MM.1S (cell line): ENCODE measurements at regions not wholly inside any gene's neighbourhood (a gene's known extent, or its start where the extent isn't known, plus 50 kb on each side); places are given as distances from the start of the nearest gene placed in this dataset.

Experiments used
- DNase-seq: peaks from one replicate; pipeline ENCODE4 v3.0.0-alpha.2; 2015
- H2AFZ ChIP-seq: fragments of 300-600 bp; sonication (generic); 2 replicates; pipeline ENCODE4 v1.6.0; 2016; ENCODE audit warnings: antibody characterized with exemption, low read length
- H3F3A ChIP-seq: fragments of 300-600 bp; sonication (generic); 2 replicates; pipeline ENCODE4 v1.6.1; 2016; ENCODE audit warnings: mild to moderate bottlenecking, antibody characterized with exemption, low read length, moderate library complexity, mixed read lengths; ENCODE audit not compliant: insufficient read depth
- H3K27ac ChIP-seq: fragments of 300-600 bp; sonication (generic); 2 replicates; pipeline ENCODE4 v1.5.1; 2016; ENCODE audit warnings: mild to moderate bottlenecking, low read length
- H3K27me3 ChIP-seq: fragments of 300-600 bp; sonication (generic); replicated peaks from 2 replicates; pipeline ENCODE4 v1.6.0; 2016; ENCODE audit warnings: low read length; ENCODE audit not compliant: insufficient read depth
- H3K36me3 ChIP-seq: fragments of 300-600 bp; sonication (generic); replicated peaks from 2 replicates; pipeline ENCODE4 v1.6.1; 2016; ENCODE audit warnings: mild to moderate bottlenecking, low read length, mixed read lengths; ENCODE audit not compliant: insufficient read depth
- H3K4me1 ChIP-seq: fragments of 300-600 bp; sonication (generic); 2 replicates; pipeline ENCODE4 v1.6.1; 2016; ENCODE audit warnings: low read length, mixed read lengths
- H3K4me2 ChIP-seq: fragments of 300-600 bp; sonication (generic); 2 replicates; pipeline ENCODE4 v1.6.0; 2016; ENCODE audit warnings: low read depth, low read length
- H3K4me3 ChIP-seq: fragments of 300-600 bp; sonication (generic); 2 replicates; pipeline ENCODE4 v1.5.1; 2016; ENCODE audit warnings: low read length, mixed read lengths
- H3K79me2 ChIP-seq: fragments of 300-600 bp; sonication (generic); 2 replicates; pipeline ENCODE4 v1.6.1; 2016; ENCODE audit warnings: mixed run types, low read length, mixed read lengths
- H3K9ac ChIP-seq: fragments of 300-600 bp; sonication (generic); 2 replicates; pipeline ENCODE4 v1.6.1; 2016; ENCODE audit warnings: low read length, mixed read lengths
- H3K9me2 ChIP-seq: fragments of 300-600 bp; sonication (generic); replicated peaks from 2 replicates; pipeline ENCODE4 v1.6.1; 2016; ENCODE audit warnings: mild to moderate bottlenecking, low read length, mixed read lengths; ENCODE audit not compliant: insufficient read depth
- H3K9me3 ChIP-seq: fragments of 300-600 bp; sonication (generic); replicated peaks from 2 replicates; pipeline ENCODE4 v1.6.1; 2016; ENCODE audit warnings: mild to moderate bottlenecking, low read length, mixed read lengths; ENCODE audit not compliant: insufficient read depth
- H4K20me1 ChIP-seq: fragments of 300-600 bp; sonication (generic); 2 replicates; pipeline ENCODE4 v1.6.1; 2016; ENCODE audit warnings: mild to moderate bottlenecking, low read length, moderate library complexity, mixed read lengths; ENCODE audit not compliant: insufficient read depth
- EZH2 ChIP-seq: fragments of 300-600 bp; sonication (generic); optimal IDR thresholded peaks from 2 replicates; pipeline ENCODE3; 2017; ENCODE audit warnings: low read depth, mild to moderate bottlenecking, antibody characterized with exemption, low read length, mixed read lengths
- EZH2phosphoT487 ChIP-seq: fragments of 300-600 bp; sonication (generic); IDR thresholded peaks from 2 replicates; pipeline ENCODE4 v1.6.1; 2018; ENCODE audit warnings: antibody characterized with exemption, low read length
- TF ChIP-seq, protein P1 (sequence below): fragments of 300-600 bp; sonication (generic); IDR thresholded peaks from 2 replicates; pipeline ENCODE4 v1.5.1; 2016; ENCODE audit warnings: antibody characterized with exemption, low read length, mixed read lengths

DNA sequence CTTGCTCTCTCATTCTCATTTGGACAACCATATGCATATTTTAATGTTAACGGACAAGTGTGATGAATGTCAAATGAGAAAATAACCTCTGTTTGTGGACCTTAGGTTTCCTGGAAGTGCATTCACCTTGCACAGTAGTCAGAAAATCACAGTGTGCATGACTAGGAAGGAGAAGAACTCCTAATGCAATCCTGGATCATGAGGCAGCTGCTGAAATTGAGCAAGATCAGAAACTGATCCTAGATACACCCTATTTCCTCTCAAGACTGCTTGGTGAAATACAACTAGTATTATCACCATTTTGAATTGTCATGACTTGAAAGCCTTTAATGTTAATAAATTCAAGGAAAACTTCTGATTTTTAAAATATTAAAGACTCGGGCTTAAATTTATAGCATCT lies 1148.9 kb downstream of the STIM2 start:
- H4K20me1 ChIP-seq, result no peaks in the 10 kb centered on the region
- H3K9me3 ChIP-seq, result no peaks in the 10 kb centered on the region
- TF ChIP-seq, protein P1, sequence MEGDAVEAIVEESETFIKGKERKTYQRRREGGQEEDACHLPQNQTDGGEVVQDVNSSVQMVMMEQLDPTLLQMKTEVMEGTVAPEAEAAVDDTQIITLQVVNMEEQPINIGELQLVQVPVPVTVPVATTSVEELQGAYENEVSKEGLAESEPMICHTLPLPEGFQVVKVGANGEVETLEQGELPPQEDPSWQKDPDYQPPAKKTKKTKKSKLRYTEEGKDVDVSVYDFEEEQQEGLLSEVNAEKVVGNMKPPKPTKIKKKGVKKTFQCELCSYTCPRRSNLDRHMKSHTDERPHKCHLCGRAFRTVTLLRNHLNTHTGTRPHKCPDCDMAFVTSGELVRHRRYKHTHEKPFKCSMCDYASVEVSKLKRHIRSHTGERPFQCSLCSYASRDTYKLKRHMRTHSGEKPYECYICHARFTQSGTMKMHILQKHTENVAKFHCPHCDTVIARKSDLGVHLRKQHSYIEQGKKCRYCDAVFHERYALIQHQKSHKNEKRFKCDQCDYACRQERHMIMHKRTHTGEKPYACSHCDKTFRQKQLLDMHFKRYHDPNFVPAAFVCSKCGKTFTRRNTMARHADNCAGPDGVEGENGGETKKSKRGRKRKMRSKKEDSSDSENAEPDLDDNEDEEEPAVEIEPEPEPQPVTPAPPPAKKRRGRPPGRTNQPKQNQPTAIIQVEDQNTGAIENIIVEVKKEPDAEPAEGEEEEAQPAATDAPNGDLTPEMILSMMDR, result no peak
- TF ChIP-seq EZH2, result no peak
- TF ChIP-seq EZH2phosphoT487, result no peak
- no peaks in the 10 kb centered on the region for H3K27me3 ChIP-seq
- no peaks in the 10 kb centered on the region for H3K4me1 ChIP-seq
- H3K4me3 ChIP-seq, result no peak overlapping the region
- H3K27ac ChIP-seq, result no peak overlapping the region
- no peaks in the 10 kb centered on the region for H3K36me3 ChIP-seq
- H3K9ac ChIP-seq, result no peak overlapping the region
- H3K79me2 ChIP-seq, result no peaks in the 10 kb centered on the region
- H3K4me2 ChIP-seq, result no peak overlapping the region
- H3F3A ChIP-seq, result no peaks in the 10 kb centered on the region
- H2AFZ ChIP-seq, result no peak overlapping the region
- DNase-seq, result no peak
- no peaks in the 10 kb centered on the region for H3K9me2 ChIP-seq

- no peak for DNase-seq
- no peaks in the 10 kb centered on the region for H3K9me3 ChIP-seq
These were observed 1150.1 kb downstream of the STIM2 start for GRCh38 chr4:28010577-28011240.

GRCh38 chr4:28014469-28014868 lies 1153.8 kb downstream of the STIM2 start:
- no peak overlapping the region for H2AFZ ChIP-seq
- no peaks in the 10 kb centered on the region for H4K20me1 ChIP-seq
- no peak overlapping the region for H3K4me2 ChIP-seq
- no peaks in the 10 kb centered on the region for H3F3A ChIP-seq
- no peaks in the 10 kb centered on the region for H3K36me3 ChIP-seq
- H3K4me3 ChIP-seq, result no peak overlapping the region
- no peaks in the 10 kb centered on the region for H3K79me2 ChIP-seq
- no peak for DNase-seq
- H3K9me3 ChIP-seq, result no peaks in the 10 kb centered on the region
- no peaks in the 10 kb centered on the region for H3K27me3 ChIP-seq
- H3K9ac ChIP-seq, result no peak overlapping the region
- no peaks in the 10 kb centered on the region for H3K9me2 ChIP-seq
- TF ChIP-seq EZH2, result no peak
- TF ChIP-seq, protein P1, result no peak
- TF ChIP-seq EZH2phosphoT487, result no peak
- no peaks in the 10 kb centered on the region for H3K4me1 ChIP-seq
- H3K27ac ChIP-seq, result no peak overlapping the region

More at GRCh38 chr4:28010577-28011240, 1150.1 kb downstream of the STIM2 start:
- Histone ChIP-seq H3K27ac (no peak overlapping the region), H3K4me3 (no peak overlapping the region), H4K20me1 (no peaks in the 10 kb centered on the region), H3K9ac (no peak overlapping the region), H3K9me2 (no peaks in the 10 kb centered on the region), H3K36me3 (no peaks in the 10 kb centered on the region), H3F3A (no peaks in the 10 kb centered on the region), H2AFZ (no peak overlapping the region), H3K4me2 (no peak overlapping the region), H3K79me2 (no peaks in the 10 kb centered on the region), H3K4me1 (no peaks in the 10 kb centered on the region), H3K27me3 (no peaks in the 10 kb centered on the region)
- TF ChIP-seq EZH2 (no peak), EZH2phosphoT487 (no peak)
- TF ChIP-seq, protein P1, result no peak
